ENCODE measurements at regions not wholly inside any gene's neighbourhood (a gene's known extent, or its start where the extent isn't known, plus 50 kb on each side); places are given as distances from the start of the nearest gene placed in this dataset.

DNA sequence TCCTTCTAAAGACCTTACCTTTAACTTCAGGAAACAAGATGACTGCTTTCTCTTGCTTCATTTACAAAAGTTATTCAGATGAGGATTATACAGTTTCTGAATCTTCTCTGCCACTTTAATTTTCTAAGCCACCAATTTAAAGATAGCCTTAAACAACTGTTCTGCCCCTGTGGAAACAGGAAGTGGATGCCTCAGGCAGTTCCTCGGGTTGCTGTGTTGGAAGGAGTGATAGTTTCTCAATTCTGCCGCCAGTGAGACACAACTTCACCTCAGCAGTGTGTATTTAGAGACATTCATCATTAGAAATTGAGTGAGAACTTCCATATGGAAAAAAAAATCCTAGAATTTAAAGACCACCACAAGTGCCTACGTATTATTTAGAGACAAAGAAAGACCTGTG is 475.1 kb upstream of the WWC1 start:
- ATAC-seq = no peak
- intact Hi-C loops (cut with DNase I) = no loop called here
- H3K27ac ChIP-seq = no peak overlapping the region
- no peak for DNase-seq
- H3K9me3 ChIP-seq = no peaks in the 10 kb centered on the region
- no peaks in the 10 kb centered on the region for H3K36me3 ChIP-seq
- H3K27me3 ChIP-seq = no peaks in the 10 kb centered on the region
- H3K4me1 ChIP-seq = no peaks in the 10 kb centered on the region
- TF ChIP-seq, protein P1, sequence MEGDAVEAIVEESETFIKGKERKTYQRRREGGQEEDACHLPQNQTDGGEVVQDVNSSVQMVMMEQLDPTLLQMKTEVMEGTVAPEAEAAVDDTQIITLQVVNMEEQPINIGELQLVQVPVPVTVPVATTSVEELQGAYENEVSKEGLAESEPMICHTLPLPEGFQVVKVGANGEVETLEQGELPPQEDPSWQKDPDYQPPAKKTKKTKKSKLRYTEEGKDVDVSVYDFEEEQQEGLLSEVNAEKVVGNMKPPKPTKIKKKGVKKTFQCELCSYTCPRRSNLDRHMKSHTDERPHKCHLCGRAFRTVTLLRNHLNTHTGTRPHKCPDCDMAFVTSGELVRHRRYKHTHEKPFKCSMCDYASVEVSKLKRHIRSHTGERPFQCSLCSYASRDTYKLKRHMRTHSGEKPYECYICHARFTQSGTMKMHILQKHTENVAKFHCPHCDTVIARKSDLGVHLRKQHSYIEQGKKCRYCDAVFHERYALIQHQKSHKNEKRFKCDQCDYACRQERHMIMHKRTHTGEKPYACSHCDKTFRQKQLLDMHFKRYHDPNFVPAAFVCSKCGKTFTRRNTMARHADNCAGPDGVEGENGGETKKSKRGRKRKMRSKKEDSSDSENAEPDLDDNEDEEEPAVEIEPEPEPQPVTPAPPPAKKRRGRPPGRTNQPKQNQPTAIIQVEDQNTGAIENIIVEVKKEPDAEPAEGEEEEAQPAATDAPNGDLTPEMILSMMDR (IDR thresholded peaks at IDR 0.05) = no peak
- no peak for TF ChIP-seq POLR2A (IDR thresholded peaks at IDR 0.05)
- no peak overlapping the region for H3K4me3 ChIP-seq
- WGBS (ENCODE audit: insufficient coverage, low coverage, low lambda C conversion rate, missing lambda C conversion rate) = 53% methylated on average over 3 of the region's 3 CpGs

- intact Hi-C loops (cut with DNase I) = no loop called here
These were observed 474.6 kb upstream of the WWC1 start for GRCh38 chr5:167816864-167817263.

DNA sequence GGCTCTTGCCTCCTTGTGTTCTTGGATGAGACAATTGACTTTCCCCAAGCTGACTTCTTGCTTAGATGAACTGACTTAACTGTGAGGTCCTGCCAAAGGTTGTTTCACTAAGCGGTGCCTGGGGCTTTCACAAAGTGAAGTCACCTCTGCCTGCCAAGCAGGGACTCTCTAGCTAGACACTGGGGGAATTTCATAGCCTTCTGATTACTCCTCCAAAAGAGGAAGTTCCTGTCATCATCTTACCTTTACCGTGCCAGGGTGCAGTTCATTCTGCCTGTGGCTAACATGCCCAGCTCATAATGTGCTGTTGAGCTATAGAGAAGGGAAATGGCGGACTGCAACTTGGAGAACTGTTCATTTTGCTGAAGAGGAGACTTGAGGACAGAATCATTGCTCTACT is 472.0 kb upstream of the WWC1 start:
- H3K9me3 ChIP-seq = no peaks in the 10 kb centered on the region
- no peak for DNase-seq
- H3K4me1 ChIP-seq = no peaks in the 10 kb centered on the region
- ATAC-seq = no peak
- H3K4me3 ChIP-seq = no peak overlapping the region
- intact Hi-C loops (cut with DNase I) = no loop called here
- no peak overlapping the region for H3K27ac ChIP-seq
- H3K36me3 ChIP-seq = no peaks in the 10 kb centered on the region
- no peaks in the 10 kb centered on the region for H3K27me3 ChIP-seq
- TF ChIP-seq POLR2A (IDR thresholded peaks at IDR 0.05) = no peak
- no CpG with 5 or more reads among the region's 3 CpGs for WGBS (ENCODE audit: insufficient coverage, low coverage, low lambda C conversion rate, missing lambda C conversion rate)

More at GRCh38 chr5:167816864-167817263, 474.6 kb upstream of the WWC1 start:
- DNase-seq (no peak), ATAC-seq (no peak)
- Histone ChIP-seq H3K27ac (no peak overlapping the region), H3K9me3 (no peaks in the 10 kb centered on the region), H3K36me3 (no peaks in the 10 kb centered on the region), H3K27me3 (no peaks in the 10 kb centered on the region), H3K4me1 (no peaks in the 10 kb centered on the region), H3K4me3 (no peak overlapping the region)
- WGBS (ENCODE audit: insufficient coverage, low coverage, low lambda C conversion rate, missing lambda C conversion rate) = 85% methylated on average over 4 of the region's 4 CpGs
- TF ChIP-seq POLR2A (IDR thresholded peaks at IDR 0.05) = no peak
- TF ChIP-seq, protein P1 (IDR thresholded peaks at IDR 0.05) = no peak

- no peak for TF ChIP-seq POLR2A (IDR thresholded peaks at IDR 0.05)
- TF ChIP-seq, protein P1 (IDR thresholded peaks at IDR 0.05) = no peak
- Histone ChIP-seq H3K27me3 (no peaks in the 10 kb centered on the region), H3K4me1 (no peaks in the 10 kb centered on the region), H3K36me3 (no peaks in the 10 kb centered on the region), H3K9me3 (no peaks in the 10 kb centered on the region), H3K27ac (no peak overlapping the region), H3K4me3 (no peak overlapping the region)
- ATAC-seq (no peak), DNase-seq (no peak)
- intact Hi-C loops (cut with DNase I) = no loop called here
- 83% methylated on average over 12 of the region's 12 CpGs for WGBS (ENCODE audit: insufficient coverage, low coverage, low lambda C conversion rate, missing lambda C conversion rate)
These were observed 471.1 kb upstream of the WWC1 start for GRCh38 chr5:167820101-167820990.

DNA sequence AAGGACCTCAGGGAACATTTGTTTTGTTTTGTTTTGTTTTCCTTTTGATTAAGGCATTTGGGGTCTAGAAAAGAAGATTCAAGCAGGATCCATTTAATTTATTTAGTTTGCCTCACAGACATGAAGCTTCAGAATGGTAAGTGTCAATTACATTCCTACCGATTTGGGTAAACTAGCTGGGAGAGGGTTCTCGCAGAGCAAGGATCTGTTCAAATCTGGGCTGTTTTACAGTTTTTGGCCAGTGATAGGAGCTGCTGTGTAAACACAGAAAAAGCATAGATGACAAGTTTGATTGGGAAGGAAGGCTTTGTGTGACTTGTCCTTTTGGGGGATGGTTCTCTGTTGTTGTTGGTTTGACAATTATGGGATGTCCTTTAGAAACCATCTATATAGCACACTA is 470.3 kb upstream of the WWC1 start:
- H3K36me3 ChIP-seq = no peaks in the 10 kb centered on the region
- H3K4me1 ChIP-seq = no peaks in the 10 kb centered on the region
- no peak overlapping the region for H3K27ac ChIP-seq
- ATAC-seq (no peak), DNase-seq (no peak)
- H3K4me3 ChIP-seq = no peak overlapping the region
- H3K27me3 ChIP-seq = no peaks in the 10 kb centered on the region
- TF ChIP-seq POLR2A (IDR thresholded peaks at IDR 0.05) = no peak
- TF ChIP-seq, protein P1 (IDR thresholded peaks at IDR 0.05) = no peak
- no peaks in the 10 kb centered on the region for H3K9me3 ChIP-seq
- WGBS (ENCODE audit: insufficient coverage, low coverage, low lambda C conversion rate, missing lambda C conversion rate) = 58% methylated on average over 2 of the region's 2 CpGs
- intact Hi-C loops (cut with DNase I) = no loop called here
